Activated T-cell treated with anti-CD3 and anti-CD28 coated beads, Interleukin-2, amount 50 U/mL, for 4 hours (primary cell): ENCODE measurements at regions not wholly inside any gene's neighbourhood (a gene's known extent, or its start where the extent isn't known, plus 50 kb on each side); places are given as distances from the start of the nearest gene placed in this dataset.

Source experiments
- ATAC-seq, 2 donors: fragments of 200-7000 bp; cut with Tn5 transposase; one replicate each; pipeline ENCODE4 v1.10.0; 2021
- DNase-seq: peaks from one replicate; pipeline ENCODE4 v3.0.0-alpha.2; 2020
- H3K27me3 Mint-ChIP-seq: one replicate; pipeline ENCODE4 v1.8.0; 2021; ENCODE audit warnings: low read depth, mixed read lengths
- H3K36me3 Mint-ChIP-seq: one replicate; pipeline ENCODE4 v1.8.0; 2022; ENCODE audit warnings: mixed read lengths; ENCODE audit not compliant: insufficient read depth
- H3K4me1 Mint-ChIP-seq: one replicate; pipeline ENCODE4 v1.8.0; 2021; ENCODE audit warnings: low read depth, mixed read lengths
- H3K4me3 Mint-ChIP-seq: one replicate; pipeline ENCODE4 v1.8.0; 2021; ENCODE audit warnings: mild to moderate bottlenecking, moderate library complexity, mixed read lengths
- H3K9me3 Mint-ChIP-seq: one replicate; pipeline ENCODE4 v1.8.0; 2021; ENCODE audit warnings: mixed read lengths

DNA sequence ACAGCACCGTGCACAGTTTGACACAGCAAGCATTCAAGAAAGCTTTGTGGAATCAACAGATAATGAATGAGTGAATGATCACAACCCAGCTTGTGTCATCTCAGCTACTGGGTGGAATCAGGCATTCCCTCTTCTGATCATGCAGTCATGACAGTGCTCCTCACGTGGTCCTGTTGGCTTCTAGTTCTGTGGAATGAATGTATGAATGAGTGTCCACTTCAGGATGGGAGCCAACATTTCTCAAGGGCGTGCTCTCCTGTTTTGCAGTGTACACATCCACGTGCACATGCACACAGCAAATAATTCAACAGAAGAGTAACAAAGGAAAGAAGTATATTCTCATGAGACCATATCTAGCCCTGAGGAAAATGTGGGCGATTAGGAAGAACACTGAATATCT lies 133.1 kb upstream of the NPVF start:
- H3K4me1 Mint-ChIP-seq, result no peaks in the 10 kb centered on the region
- H3K9me3 Mint-ChIP-seq, result no peaks in the 10 kb centered on the region
- no peaks in the 10 kb centered on the region for H3K36me3 Mint-ChIP-seq
- no peak for ATAC-seq
- no peak for DNase-seq
- H3K27me3 Mint-ChIP-seq, result peaks cover 1% of the 10 kb centered on the region
- H3K4me3 Mint-ChIP-seq, result no peak overlapping the region

DNA sequence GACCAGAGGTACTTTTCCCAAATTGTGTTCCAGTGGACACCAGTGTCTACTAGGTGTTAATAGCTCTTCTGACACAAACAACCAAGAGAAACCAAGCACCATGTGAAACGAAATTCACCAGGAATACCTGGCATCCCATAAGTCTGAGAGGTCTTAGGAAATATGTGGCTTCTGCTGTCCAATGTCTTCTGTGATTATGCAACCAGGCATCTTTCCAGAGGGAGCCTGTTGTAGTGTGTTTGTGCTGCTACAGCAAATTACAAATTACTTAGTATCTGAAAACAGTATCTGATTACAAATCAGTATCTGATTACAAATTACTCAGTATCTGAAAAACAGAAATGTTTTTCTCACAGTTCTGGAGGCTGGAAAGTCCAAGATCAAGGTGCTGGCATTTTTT lies 133.6 kb upstream of the NPVF start:
- Mint-ChIP-seq H3K4me1 (no peaks in the 10 kb centered on the region), H3K27me3 (peaks cover 1% of the 10 kb centered on the region), H3K36me3 (no peaks in the 10 kb centered on the region), H3K4me3 (no peak overlapping the region), H3K9me3 (no peaks in the 10 kb centered on the region)
- DNase-seq (no peak), ATAC-seq (no peak)

DNA sequence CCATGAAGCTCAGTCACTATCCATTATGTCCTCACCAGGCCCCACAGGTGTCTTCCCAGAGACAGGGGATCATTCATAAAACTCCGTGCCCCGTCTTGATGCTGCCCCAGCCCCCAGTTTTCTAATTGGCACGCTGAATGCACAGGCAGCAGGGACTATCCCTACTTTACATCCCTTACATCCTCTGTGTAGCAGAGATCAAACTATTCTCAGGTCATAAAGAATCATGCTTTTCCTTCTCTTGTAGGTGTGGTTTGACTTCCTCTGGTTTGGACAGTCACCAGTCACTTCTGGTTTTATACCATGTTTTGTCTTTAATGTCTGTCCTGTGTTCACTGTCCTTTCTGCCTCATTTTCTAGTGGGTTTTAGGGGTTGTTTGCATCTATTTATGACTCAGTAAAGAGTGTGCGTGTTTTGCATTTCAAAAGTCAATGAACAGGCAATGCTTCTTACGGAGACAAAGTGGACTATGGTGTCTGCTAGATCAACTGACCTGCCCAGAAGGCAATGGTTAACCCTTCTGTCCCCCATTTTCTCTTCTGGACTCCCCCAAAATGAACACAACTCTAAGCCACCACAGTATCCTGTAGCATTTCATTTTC lies 140.4 kb upstream of the NPVF start:
- Mint-ChIP-seq H3K27me3 (peaks cover 11% of the 10 kb centered on the region), H3K4me1 (no peaks in the 10 kb centered on the region), H3K9me3 (peaks cover 13% of the 10 kb centered on the region), H3K4me3 (no peak overlapping the region), H3K36me3 (no peaks in the 10 kb centered on the region)
- DNase-seq (no peak), ATAC-seq (no peak)

DNA sequence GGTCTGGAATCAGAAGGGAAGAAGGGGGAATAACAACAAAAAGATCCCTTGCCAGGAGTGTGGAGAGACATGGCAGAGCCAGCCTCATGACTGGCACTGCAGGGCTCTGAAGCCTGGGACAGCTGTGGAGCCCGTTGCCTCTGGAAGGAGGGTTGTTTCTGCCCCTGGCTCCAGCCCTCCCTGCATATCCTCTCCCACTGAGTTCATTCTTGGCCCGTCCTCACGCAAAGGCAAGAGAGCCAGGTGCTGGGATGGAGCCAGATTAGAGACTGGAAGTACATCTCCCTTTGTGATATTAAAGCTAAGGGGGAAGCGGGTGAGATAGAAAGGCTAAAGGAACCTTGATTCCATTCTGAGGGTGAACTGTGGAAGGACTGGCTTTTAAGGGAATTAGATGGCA lies 141.5 kb upstream of the NPVF start:
- DNase-seq, result no peak
- Mint-ChIP-seq H3K4me3 (no peak overlapping the region), H3K27me3 (peaks cover 11% of the 10 kb centered on the region), H3K4me1 (no peaks in the 10 kb centered on the region), H3K36me3 (no peaks in the 10 kb centered on the region), H3K9me3 (peaks cover 13% of the 10 kb centered on the region)
- ATAC-seq, result no peak

DNA sequence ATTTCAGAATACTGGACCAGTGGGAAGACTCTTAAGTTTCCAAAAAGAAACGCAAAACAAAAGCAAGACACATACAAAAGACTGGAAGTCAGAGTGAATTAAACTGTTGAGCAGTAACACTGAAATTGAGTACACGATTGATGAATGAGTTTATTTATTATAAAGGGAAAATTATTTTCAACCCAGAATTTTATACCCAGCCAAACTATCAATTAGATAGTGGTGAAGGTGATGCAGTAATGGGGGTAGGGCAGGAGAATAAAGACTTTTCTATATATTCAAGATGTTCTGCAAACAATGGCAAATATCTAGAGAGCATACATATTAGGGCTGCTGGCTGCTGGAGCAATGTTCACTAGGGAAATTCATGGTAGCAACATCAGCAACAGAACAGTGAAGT lies 143.7 kb upstream of the NPVF start:
- peaks cover 10% of the 10 kb centered on the region for H3K27me3 Mint-ChIP-seq
- no peaks in the 10 kb centered on the region for H3K4me1 Mint-ChIP-seq
- no peaks in the 10 kb centered on the region for H3K36me3 Mint-ChIP-seq
- ATAC-seq (no peak), DNase-seq (no peak)
- H3K9me3 Mint-ChIP-seq, result peaks cover 13% of the 10 kb centered on the region
- no peak overlapping the region for H3K4me3 Mint-ChIP-seq

DNA sequence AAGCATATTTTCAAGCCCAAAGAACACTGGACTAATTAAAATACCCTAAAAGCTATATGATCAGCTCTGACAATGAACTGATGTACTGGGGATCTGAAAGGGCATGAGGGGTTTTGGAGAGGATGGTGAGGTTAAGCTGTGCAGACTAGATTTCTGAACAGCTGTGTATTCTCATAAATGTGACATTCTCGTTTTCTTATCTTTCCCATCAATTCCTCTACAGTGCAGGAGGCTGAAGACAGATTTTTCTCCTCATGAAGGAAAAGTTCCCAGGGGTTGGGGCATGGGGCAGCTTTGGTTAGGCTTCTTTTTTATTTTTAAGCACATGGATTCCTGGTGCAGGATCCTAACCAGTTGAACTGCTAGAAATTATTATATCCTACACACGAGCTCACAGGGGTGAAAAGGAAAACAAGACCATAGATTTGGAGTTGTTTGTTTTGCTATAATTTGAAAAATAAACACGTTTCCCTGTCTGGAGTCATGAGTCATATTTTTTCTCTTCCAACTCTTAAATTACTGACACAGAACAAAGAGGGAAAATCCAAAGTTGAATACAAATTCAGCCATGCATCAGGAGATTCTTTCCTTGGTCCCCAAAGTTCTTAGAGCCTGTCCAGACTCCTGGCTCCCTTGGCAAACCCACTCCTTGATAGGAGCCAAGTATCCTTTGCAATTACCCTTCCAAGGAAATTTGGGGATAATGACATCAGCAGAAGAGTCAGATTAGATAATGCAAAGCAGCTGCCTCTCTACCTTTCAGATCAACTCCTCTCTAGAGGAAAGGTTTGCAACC lies 147.7 kb upstream of the NPVF start:
- Mint-ChIP-seq H3K27me3 (peaks cover 2% of the 10 kb centered on the region), H3K9me3 (peaks cover 13% of the 10 kb centered on the region), H3K4me3 (no peak overlapping the region), H3K36me3 (no peaks in the 10 kb centered on the region), H3K4me1 (no peaks in the 10 kb centered on the region)
- ATAC-seq (no peak), DNase-seq (no peak)

DNA sequence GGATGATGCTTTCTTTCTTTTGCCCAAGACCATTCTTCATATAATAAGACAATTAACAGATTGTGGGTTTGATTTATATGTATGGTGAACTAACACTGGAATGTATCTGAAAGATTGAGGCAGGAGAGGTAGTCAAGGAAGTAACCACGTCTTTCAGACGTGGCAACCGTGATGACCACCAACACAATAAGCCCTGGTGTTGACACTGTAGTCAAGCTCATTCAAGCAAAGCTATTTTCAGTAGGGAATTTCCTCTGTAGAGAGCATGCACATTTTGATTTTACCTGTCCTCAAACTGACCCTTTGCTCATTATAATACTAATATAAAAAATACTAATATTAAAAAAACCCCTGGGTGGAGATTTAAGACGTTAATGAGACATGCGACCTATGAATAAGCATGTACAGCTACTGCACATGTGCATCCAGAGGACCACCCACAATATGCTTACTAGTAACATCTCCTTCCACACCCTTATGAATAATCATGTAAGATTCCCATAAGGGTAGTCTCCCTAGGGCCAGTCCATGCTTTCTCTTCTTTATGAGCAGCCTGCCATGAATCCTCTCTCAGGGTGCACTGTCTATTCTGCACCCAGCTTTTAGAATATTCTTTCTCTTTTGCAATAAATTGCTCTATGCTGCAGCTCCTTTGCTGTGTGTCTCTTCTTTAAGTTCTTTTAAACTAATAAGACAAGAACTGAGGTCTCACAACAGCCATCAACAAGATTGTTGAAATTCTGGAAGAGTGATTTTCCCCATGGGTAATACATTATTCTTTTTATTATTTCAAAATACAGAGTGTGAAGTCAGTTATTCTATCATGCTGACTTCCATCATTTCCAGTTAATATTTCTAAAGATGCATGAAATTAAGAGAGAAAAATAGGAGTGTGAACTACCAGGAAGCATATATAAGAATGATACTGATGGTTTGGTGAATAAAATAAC lies 151.3 kb upstream of the NPVF start:
- Mint-ChIP-seq H3K36me3 (no peaks in the 10 kb centered on the region), H3K9me3 (no peaks in the 10 kb centered on the region)
- ATAC-seq, result no peak

DNA sequence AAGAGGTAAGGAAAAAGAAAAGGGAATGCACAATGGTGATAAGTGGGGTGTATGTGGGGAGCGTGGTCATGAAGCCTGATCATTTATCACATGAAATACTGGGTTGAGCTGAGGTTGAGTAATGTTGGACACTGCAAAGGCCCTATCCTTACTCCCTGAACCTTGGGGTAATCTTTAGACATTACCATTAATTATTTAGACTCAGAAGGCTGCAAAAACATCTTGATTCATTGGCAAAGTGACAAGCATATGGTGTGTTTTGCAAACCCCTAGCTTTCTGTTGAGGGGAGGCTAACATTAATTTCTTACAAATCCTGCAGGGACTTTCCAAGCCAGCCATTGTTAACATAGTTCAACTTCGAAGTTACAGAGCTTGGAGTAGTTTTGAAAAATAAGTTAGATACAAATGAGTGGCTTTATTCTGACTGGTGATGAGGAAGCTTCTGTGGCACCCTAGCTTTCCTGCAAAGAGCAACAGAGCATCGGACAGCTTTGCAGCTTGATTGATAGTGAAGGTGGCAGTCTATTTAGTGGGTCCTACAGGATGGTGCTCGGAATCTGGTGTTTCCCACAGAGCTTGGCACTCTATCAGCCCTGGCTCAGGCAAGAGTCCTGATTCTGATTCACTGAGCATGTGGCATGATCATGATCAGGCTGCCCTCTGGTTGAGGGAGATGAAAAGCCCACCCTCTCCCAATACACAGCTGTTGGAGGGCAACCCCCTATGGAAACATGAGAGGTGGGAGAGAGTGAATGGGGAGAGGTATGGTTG lies 153.7 kb upstream of the NPVF start:
- no peak for DNase-seq
- Mint-ChIP-seq H3K36me3 (no peaks in the 10 kb centered on the region), H3K4me3 (no peak overlapping the region), H3K27me3 (peaks cover 7% of the 10 kb centered on the region), H3K4me1 (no peaks in the 10 kb centered on the region), H3K9me3 (no peaks in the 10 kb centered on the region)
- no peak for ATAC-seq

More for the DNA sequence above, 151.3 kb upstream of the NPVF start:
- Mint-ChIP-seq H3K4me3 (no peak overlapping the region), H3K27me3 (peaks cover 7% of the 10 kb centered on the region), H3K4me1 (no peaks in the 10 kb centered on the region)
- no peak for DNase-seq

DNA sequence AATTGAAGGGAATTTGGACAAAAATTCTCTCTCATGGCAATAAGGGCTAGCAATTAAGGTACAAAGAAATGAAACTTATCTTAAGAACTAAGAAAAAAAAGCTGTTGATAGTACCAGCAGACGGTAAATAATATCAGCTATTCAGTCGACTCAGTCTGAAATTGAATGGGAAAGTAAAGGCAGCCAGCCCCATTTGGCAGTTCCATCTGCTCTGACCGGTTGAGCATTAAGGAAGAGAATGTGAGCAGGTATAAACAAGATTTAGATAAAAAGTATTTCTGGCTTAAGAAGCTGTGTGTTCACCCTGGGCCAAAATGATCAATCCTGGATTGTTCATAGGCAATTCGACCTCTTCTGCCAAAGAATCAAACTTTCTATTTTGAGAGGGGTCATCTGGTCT lies 154.6 kb upstream of the NPVF start:
- no peak for ATAC-seq
- Mint-ChIP-seq H3K4me1 (no peaks in the 10 kb centered on the region), H3K36me3 (no peaks in the 10 kb centered on the region), H3K27me3 (peaks cover 7% of the 10 kb centered on the region), H3K9me3 (no peaks in the 10 kb centered on the region), H3K4me3 (no peak overlapping the region)
- DNase-seq, result no peak

DNA sequence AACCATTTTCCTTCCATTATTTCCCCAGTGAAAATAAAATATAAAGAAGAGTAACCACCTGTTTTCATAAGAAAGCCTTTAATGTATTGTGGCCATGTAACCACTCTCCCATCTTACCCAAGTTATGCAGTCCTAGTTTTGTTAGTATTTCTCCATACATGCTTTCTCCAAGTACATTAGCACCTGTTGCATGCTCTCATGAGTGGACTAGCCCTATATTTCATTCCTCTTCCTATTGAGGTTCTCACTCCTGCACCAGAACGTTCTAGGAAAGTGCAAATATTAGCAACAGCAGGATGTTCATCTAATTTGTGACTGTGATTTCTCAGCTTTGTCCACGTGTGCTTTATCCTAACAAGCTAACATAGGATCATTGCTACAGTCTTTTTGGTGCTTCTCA lies 155.1 kb upstream of the NPVF start:
- ATAC-seq (no peak), DNase-seq (no peak)
- Mint-ChIP-seq H3K4me1 (no peaks in the 10 kb centered on the region), H3K36me3 (no peaks in the 10 kb centered on the region), H3K9me3 (no peaks in the 10 kb centered on the region), H3K4me3 (no peak overlapping the region), H3K27me3 (peaks cover 7% of the 10 kb centered on the region)

DNA sequence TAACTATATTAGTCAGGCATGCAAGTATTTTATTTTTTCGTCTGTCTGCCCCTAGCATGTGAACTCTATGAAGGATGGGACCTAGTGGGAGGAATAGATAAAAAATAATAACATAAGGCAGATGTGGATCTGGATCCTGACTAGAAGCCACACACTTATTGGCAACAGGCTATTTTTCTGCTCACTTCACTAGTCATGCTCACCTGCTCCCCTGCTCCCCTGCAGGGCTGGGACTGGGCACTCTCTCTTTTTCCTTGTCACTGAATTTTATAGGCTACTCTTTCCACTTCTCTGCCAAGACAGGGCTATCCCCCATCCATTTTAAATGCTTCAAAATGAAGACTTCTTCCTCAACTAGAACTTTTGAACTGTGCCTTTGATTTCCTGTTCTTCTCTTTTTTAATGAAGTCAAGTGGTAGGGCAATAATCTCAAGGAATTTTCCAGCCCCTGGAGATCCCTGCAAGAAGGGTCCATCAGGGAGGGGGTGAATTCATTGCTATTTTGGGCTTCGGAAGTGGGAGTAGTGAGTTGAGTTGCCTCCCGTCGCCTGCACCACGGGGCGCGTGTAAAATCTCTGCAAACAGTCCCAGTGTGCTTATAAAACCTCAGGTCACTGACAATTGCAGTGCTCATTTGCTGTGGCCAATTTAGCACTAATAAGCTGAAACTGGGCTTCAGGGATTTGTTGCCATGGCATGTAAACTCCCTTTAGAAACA lies 156.7 kb upstream of the NPVF start:
- ATAC-seq, result no peak
- no peaks in the 10 kb centered on the region for H3K36me3 Mint-ChIP-seq
- no peaks in the 10 kb centered on the region for H3K4me1 Mint-ChIP-seq
- no peak overlapping the region for H3K4me3 Mint-ChIP-seq
- H3K27me3 Mint-ChIP-seq, result peaks cover 10% of the 10 kb centered on the region
- no peaks in the 10 kb centered on the region for H3K9me3 Mint-ChIP-seq
- no peak for DNase-seq

DNA sequence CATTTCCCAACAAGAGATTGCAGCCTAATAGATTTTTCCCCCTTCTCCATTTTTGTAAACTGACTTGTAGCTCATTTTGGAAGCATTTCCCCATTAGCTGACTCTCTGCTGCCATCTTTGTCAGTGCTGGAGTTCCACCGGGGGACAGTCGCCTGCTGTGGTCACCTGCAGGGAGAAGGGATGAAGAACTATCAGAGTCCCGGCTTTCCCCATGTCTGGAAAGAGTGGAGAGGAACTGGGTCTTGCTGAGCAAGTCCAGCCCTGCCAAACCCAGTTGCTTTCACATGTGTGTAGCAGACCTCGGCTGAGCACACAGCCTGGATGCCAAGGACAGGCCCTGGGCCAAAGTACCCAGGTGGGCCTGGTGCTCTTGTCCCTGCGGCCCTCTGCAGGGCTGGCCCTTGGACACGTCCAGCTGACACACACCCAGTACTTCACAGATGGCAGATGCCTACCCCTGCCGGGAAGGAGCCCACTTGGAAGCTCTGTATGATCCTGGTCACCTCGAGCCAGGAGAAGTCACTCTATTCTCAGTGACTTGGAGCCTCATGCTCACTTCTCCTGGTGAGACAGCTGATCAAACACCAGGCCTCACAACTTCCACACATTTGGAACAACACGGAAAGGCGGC lies 157.3 kb upstream of the NPVF start:
- ATAC-seq (no peak), DNase-seq (no peak)
- H3K9me3 Mint-ChIP-seq, result no peaks in the 10 kb centered on the region
- H3K36me3 Mint-ChIP-seq, result no peaks in the 10 kb centered on the region
- peaks cover 8% of the 10 kb centered on the region for H3K27me3 Mint-ChIP-seq
- H3K4me1 Mint-ChIP-seq, result no peaks in the 10 kb centered on the region
- H3K4me3 Mint-ChIP-seq, result no peak overlapping the region

DNA sequence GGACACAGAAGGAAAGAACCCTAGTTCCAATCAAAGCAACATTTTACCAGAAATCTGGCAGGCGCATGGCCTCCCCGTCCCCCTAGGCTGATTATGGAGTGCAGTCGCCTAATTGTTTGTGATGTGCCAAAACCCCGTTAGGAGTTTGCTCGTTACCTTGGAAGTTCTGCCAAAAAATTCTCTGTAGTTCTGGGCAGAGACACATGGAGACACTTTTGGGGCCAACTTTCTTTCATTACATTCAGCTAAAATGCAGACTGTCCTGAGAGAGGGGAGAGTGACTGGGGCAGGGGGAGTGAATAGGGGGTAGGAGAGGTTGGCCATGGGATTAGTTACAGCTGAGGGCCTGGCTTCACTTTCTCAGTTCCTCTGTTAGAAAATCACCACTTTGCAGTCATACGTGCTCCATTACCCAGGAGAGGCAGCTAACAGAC lies 158.0 kb upstream of the NPVF start:
- H3K9me3 Mint-ChIP-seq, result no peaks in the 10 kb centered on the region
- ATAC-seq (no peak), DNase-seq (no peak)
- H3K4me3 Mint-ChIP-seq, result no peak overlapping the region
- H3K4me1 Mint-ChIP-seq, result no peaks in the 10 kb centered on the region
- no peaks in the 10 kb centered on the region for H3K36me3 Mint-ChIP-seq
- peaks cover 8% of the 10 kb centered on the region for H3K27me3 Mint-ChIP-seq
